SK-N-MC (cell line): ENCODE measurements at regions not wholly inside any gene's neighbourhood (a gene's known extent, or its start where the extent isn't known, plus 50 kb on each side); places are given as distances from the start of the nearest gene placed in this dataset.

Experiments
- EZH2 ChIP-seq: fragments of 200-600 bp; sonication (generic); IDR thresholded peaks from one replicate; pipeline ENCODE4 v1.6.1; 2017; ENCODE audit warnings: antibody characterized with exemption
- POLR2AphosphoS5 ChIP-seq: IDR thresholded peaks from 2 replicates; pipeline ENCODE4 v1.6.1; 2012; ENCODE audit warnings: mild to moderate bottlenecking, low read depth, low read length, borderline replicate concordance

DNA sequence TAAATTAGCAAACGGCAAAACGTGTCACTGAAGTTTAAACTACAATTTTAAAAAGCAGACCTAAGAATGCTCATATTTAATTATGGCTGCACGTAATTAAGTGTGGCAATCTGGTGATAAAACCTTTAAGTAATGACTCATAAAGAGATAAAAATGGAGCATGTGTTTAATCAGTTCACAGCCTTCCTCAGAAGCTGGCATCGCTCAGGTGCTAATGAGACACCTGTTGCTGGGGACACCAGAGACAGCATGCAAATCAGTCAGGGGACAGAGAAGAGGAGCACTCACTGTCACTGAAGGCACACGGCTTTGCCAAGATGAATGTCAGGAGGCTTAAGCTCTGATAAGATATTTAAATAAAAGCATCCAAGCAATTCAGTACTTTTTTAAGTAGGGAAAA, 840.3 kb downstream of the GALC start:
- no peak for TF ChIP-seq EZH2
- TF ChIP-seq POLR2AphosphoS5: no peak
